Upper lobe of right lung (tissue), 1 donor: ENCODE measurements at regions not wholly inside any gene's neighbourhood (a gene's known extent, or its start where the extent isn't known, plus 50 kb on each side); places are given as distances from the start of the nearest gene placed in this dataset.

ENCODE experiments used
- ATAC-seq: fragments of 200-7000 bp; cut with Tn5 transposase; one replicate; pipeline ENCODE4 v1.9.1; 2020; ENCODE audit warnings: mild to moderate bottlenecking, moderate library complexity
- DNase-seq: peaks from one replicate; pipeline ENCODE4 v3.0.0-alpha.2; 2020
- H3K27ac ChIP-seq: fragments of 200-600 bp; one replicate; pipeline ENCODE4 v1.8.0; 2022
- H3K27me3 ChIP-seq: fragments of 200-600 bp; one replicate; pipeline ENCODE4 v1.8.0; 2022; ENCODE audit warnings: mild to moderate bottlenecking
- H3K36me3 ChIP-seq: fragments of 200-600 bp; one replicate; pipeline ENCODE4 v1.8.0; 2022
- H3K4me1 ChIP-seq: fragments of 200-600 bp; one replicate; pipeline ENCODE4 v1.8.0; 2022
- H3K4me3 ChIP-seq: fragments of 200-600 bp; one replicate; pipeline ENCODE4 v1.8.0; 2022; ENCODE audit warnings: mild to moderate bottlenecking
- H3K9me3 ChIP-seq: fragments of 200-600 bp; one replicate; pipeline ENCODE4 v1.8.0; 2022
- intact Hi-C: fragments of 100-400 bp; cut with DNase I; formaldehyde crosslinking; loops from one replicate; pipeline ENCODE4 v1.11.0; 2022
- TF ChIP-seq, protein P1 (sequence below): fragments of 200-600 bp; IDR thresholded peaks from one replicate; pipeline ENCODE4 v1.8.0; 2022; ENCODE audit warnings: antibody characterized with exemption
- donor health status: DM: no; HTN: yes; CAD: no; lungs with severe emphysema.

DNA sequence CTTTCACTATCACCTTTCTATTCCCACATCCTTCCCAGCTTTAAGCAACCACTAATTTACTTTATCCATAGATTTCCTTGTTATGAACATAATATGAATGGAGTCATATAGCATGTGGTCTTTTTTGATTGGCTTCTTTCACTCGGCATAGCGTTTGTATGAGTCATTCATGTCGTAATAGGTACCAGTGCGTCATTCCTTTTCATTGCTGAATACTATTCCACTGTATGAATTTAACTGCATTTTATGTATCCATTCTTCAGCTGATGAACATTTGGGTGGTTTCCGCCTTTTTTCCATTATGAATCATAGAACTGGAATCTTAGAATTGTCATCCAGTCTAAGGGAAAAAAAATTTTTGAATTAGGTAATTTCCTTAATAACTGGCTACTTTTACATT lies 411.3 kb upstream of the AUTS2 start:
- TF ChIP-seq, protein P1, sequence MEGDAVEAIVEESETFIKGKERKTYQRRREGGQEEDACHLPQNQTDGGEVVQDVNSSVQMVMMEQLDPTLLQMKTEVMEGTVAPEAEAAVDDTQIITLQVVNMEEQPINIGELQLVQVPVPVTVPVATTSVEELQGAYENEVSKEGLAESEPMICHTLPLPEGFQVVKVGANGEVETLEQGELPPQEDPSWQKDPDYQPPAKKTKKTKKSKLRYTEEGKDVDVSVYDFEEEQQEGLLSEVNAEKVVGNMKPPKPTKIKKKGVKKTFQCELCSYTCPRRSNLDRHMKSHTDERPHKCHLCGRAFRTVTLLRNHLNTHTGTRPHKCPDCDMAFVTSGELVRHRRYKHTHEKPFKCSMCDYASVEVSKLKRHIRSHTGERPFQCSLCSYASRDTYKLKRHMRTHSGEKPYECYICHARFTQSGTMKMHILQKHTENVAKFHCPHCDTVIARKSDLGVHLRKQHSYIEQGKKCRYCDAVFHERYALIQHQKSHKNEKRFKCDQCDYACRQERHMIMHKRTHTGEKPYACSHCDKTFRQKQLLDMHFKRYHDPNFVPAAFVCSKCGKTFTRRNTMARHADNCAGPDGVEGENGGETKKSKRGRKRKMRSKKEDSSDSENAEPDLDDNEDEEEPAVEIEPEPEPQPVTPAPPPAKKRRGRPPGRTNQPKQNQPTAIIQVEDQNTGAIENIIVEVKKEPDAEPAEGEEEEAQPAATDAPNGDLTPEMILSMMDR, result no peak
- intact Hi-C loops, result no loop called here
- ATAC-seq, result no peak
- no peak for DNase-seq
- Histone ChIP-seq H3K36me3 (no peaks in the 10 kb centered on the region), H3K4me3 (no peak overlapping the region), H3K9me3 (no peaks in the 10 kb centered on the region), H3K27me3 (no peaks in the 10 kb centered on the region), H3K4me1 (no peaks in the 10 kb centered on the region), H3K27ac (no peak overlapping the region)

DNA sequence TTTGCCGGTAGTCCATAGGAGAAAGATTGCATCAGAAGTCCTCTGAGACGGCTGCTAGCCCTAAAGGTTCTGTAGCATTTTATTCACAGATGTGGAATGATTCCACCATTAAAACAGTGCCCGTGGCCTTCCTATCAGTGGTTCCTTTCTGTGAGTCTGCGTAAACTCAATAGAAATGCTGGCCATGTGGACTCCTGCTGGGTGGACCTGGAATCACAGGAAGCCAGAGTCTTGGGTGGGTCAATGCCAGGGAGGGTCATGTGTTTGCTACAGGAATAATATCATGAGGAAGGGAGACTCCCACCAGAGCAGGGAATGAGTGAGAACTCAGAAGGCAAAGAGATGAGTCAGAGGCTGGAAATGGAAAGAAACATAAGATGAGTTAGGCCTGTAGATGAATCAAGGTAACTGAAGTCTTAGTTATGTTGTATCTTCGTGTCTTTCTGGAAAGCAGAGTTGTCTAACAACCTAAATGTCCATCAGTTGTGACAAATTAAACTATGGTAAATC lies 410.4 kb upstream of the AUTS2 start:
- Histone ChIP-seq H3K27ac (no peak overlapping the region), H3K27me3 (no peaks in the 10 kb centered on the region), H3K4me1 (no peaks in the 10 kb centered on the region), H3K4me3 (no peak overlapping the region), H3K36me3 (no peaks in the 10 kb centered on the region), H3K9me3 (no peaks in the 10 kb centered on the region)
- TF ChIP-seq, protein P1, result no peak
- no peak for ATAC-seq
- DNase-seq, result no peak
- intact Hi-C loops, result no loop called here

DNA sequence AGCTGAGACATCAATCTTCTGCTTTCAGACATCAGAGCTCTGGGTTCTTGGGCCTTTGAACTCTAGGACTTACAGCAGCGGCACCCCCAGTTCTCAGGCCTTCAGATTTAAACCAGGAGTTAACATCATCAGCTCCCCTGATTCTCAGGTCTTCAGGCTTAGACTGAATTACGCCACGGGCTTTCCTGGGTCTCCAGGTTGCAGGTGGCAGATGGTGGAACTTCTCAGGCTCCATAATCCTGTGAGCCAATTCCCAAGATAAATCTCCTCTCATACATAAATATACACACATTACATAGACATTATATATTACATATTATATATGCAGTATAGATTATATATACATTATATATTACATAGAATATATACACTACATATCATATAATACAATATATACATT lies 408.9 kb upstream of the AUTS2 start:
- Histone ChIP-seq H3K27me3 (no peaks in the 10 kb centered on the region), H3K4me3 (no peak overlapping the region), H3K27ac (no peak overlapping the region), H3K36me3 (no peaks in the 10 kb centered on the region), H3K9me3 (no peaks in the 10 kb centered on the region), H3K4me1 (no peaks in the 10 kb centered on the region)
- TF ChIP-seq, protein P1, result no peak
- ATAC-seq (no peak), DNase-seq (no peak)
- intact Hi-C loops, result no loop called here

DNA sequence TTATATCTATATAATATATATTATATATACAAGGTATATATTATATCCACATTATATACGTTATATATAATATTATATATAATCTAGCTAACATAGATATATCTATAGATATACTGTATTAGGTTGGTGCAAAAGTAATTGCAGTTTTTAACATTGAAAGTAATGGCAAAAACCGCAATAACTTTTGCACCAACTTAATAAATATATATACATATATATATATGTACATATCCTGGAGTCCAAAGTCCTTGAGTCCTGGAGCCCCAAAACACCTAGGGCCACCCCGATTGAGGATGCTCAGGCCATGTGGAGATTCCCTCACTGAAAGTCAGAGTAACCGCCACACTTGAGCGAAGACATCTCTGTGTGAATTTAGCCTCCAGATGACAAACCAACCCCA lies 408.2 kb upstream of the AUTS2 start:
- H3K4me1 ChIP-seq, result no peaks in the 10 kb centered on the region
- no peaks in the 10 kb centered on the region for H3K9me3 ChIP-seq
- TF ChIP-seq, protein P1, result no peak
- DNase-seq (no peak), ATAC-seq (no peak)
- H3K27me3 ChIP-seq, result no peaks in the 10 kb centered on the region
- intact Hi-C loops, result no loop called here
- H3K27ac ChIP-seq, result no peak overlapping the region
- H3K36me3 ChIP-seq, result no peaks in the 10 kb centered on the region
- no peak overlapping the region for H3K4me3 ChIP-seq

DNA sequence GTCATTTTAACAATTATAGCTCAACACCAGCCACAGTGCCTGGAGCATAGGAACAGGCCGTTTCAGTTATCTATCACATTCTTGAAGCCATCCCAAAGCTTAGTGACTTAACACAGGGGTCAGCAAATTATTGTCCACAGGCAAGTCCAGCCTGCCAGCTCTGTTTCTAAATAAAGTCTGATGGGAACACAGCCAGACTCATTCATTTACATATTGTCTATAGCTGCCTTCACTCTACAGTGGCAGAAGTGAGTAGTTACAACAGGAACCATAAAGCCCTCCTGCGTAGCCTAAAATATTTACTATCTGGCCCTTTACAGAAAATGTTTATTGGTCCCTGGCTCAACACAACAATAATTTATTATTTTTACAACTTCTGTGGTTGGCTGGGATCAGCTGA lies 407.5 kb upstream of the AUTS2 start:
- no peaks in the 10 kb centered on the region for H3K4me1 ChIP-seq
- no peaks in the 10 kb centered on the region for H3K36me3 ChIP-seq
- intact Hi-C loops, result no loop called here
- no peak overlapping the region for H3K4me3 ChIP-seq
- no peak for DNase-seq
- H3K9me3 ChIP-seq, result no peaks in the 10 kb centered on the region
- TF ChIP-seq, protein P1, result no peak
- no peak overlapping the region for H3K27ac ChIP-seq
- ATAC-seq, result no peak
- H3K27me3 ChIP-seq, result no peaks in the 10 kb centered on the region

DNA sequence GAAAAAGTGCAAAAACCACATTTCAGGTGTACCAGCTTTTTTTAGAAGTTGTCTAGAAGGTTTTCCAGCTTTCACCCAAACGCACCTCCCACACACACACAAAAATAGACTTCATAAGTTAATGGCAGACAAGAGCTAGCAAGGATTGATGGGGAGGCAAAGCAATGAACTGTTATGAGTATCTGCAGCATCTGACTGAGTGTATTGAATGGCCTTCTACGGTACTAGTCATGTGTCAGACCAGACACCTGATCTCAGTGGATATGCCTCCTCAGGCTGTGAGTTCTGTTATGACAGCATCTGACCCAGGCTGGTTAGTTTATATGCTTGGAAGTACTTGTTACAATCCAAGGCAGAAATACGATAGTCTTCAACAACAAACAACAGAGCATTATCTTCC lies 406.1 kb upstream of the AUTS2 start:
- H3K27me3 ChIP-seq, result no peaks in the 10 kb centered on the region
- DNase-seq (no peak), ATAC-seq (no peak)
- no peaks in the 10 kb centered on the region for H3K9me3 ChIP-seq
- H3K36me3 ChIP-seq, result no peaks in the 10 kb centered on the region
- no peak overlapping the region for H3K27ac ChIP-seq
- no peaks in the 10 kb centered on the region for H3K4me1 ChIP-seq
- H3K4me3 ChIP-seq, result no peak overlapping the region
- TF ChIP-seq, protein P1, result no peak
- intact Hi-C loops, result no loop called here
